Smooth muscle cell (in vitro differentiated cells): ENCODE measurements at regions not wholly inside any gene's neighbourhood (a gene's known extent, or its start where the extent isn't known, plus 50 kb on each side); places are given as distances from the start of the nearest gene placed in this dataset.

Experiments
- DNase-seq: peaks from one replicate; lab custom pipeline; 2025; ENCODE audit not compliant: unreplicated experiment; lab: John Stamatoyannopoulos, UW
- H2AFZ ChIP-seq: fragments of 200-600 bp; sonication (generic); 2 replicates; pipeline ENCODE4 v1.6.0; 2016; ENCODE audit warnings: antibody characterized with exemption, low read depth, mild to moderate bottlenecking
- H3F3A ChIP-seq: fragments of 200-600 bp; sonication (generic); 2 replicates; pipeline ENCODE4 v1.6.0; 2017; ENCODE audit warnings: antibody characterized with exemption, low read depth
- H3K27ac ChIP-seq: fragments of 200-600 bp; sonication (generic); 2 replicates; pipeline ENCODE4 v1.5.1; 2016; ENCODE audit warnings: low read depth, mild to moderate bottlenecking
- H3K27me3 ChIP-seq: fragments of 200-600 bp; sonication (generic); 2 replicates; pipeline ENCODE4 v1.6.1; 2016; ENCODE audit warnings: low read depth, mild to moderate bottlenecking
- H3K36me3 ChIP-seq: fragments of 200-600 bp; sonication (generic); 2 replicates; pipeline ENCODE4 v1.5.1; 2016; ENCODE audit warnings: low read depth
- H3K4me1 ChIP-seq: fragments of 200-600 bp; sonication (generic); 2 replicates; pipeline ENCODE4 v1.5.1; 2016; ENCODE audit warnings: low read depth
- H3K4me2 ChIP-seq: fragments of 200-600 bp; sonication (generic); 2 replicates; pipeline ENCODE4 v1.6.0; 2016; ENCODE audit warnings: mild to moderate bottlenecking
- H3K4me3 ChIP-seq: fragments of 200-600 bp; sonication (generic); 2 replicates; pipeline ENCODE4 v1.5.1; 2016; ENCODE audit warnings: mild to moderate bottlenecking
- H3K79me2 ChIP-seq: fragments of 200-600 bp; sonication (generic); 2 replicates; pipeline ENCODE4 v1.6.0; 2016; ENCODE audit warnings: low read depth, mild to moderate bottlenecking
- H3K9ac ChIP-seq: fragments of 200-600 bp; sonication (generic); 2 replicates; pipeline ENCODE4 v1.6.0; 2016; ENCODE audit warnings: low read depth
- H3K9me3 ChIP-seq: fragments of 200-600 bp; sonication (generic); replicated peaks from 2 replicates; pipeline ENCODE4 v1.5.1; 2016; ENCODE audit warnings: low read depth
- H4K20me1 ChIP-seq: fragments of 200-600 bp; sonication (generic); 2 replicates; pipeline ENCODE4 v1.6.0; 2016; ENCODE audit warnings: low read depth
- CTCF ChIP-seq: fragments of 200-600 bp; sonication (generic); IDR thresholded peaks from 2 replicates; pipeline ENCODE4 v1.5.1; 2017; ENCODE audit warnings: borderline replicate concordance, mild to moderate bottlenecking, antibody characterized with exemption; ENCODE audit not compliant: insufficient read depth, poor library complexity, severe bottlenecking
- WGBS: methylation state at CpG from one replicate; pipeline ENCODE4 v1.1.7; 2016; ENCODE audit warnings: low lambda C conversion rate; 5-methylcytosine and 5-hydroxymethylcytosine counted together

- no peak for TF ChIP-seq CTCF
- Histone ChIP-seq H3K27ac (no peak overlapping the region), H3K4me1 (peaks cover 3% of the 10 kb centered on the region), H2AFZ (no peak overlapping the region), H3F3A (no peaks in the 10 kb centered on the region), H3K79me2 (no peaks in the 10 kb centered on the region), H3K9ac (no peak overlapping the region), H3K27me3 (no peaks in the 10 kb centered on the region), H3K9me3 (no peaks in the 10 kb centered on the region), H3K4me3 (no peak overlapping the region), H4K20me1 (no peaks in the 10 kb centered on the region), H3K4me2 (no peak overlapping the region), H3K36me3 (no peaks in the 10 kb centered on the region)
- DNase-seq: no peak
- 97% methylated on average over 15 of the region's 15 CpGs for WGBS
Measured at GRCh38 chr2:199660167-199660566, 190.8 kb downstream of the FTCDNL1 start.

GRCh38 chr2:199659207-199659606, 191.8 kb downstream of the FTCDNL1 start:
- Histone ChIP-seq H2AFZ (peak overlapping the region; percentile 96), H3K4me2 (peak overlapping the region; percentile 88), H3K27me3 (no peaks in the 10 kb centered on the region), H3K4me1 (peaks cover 3% of the 10 kb centered on the region), H3K27ac (no peak overlapping the region), H3K79me2 (no peaks in the 10 kb centered on the region), H4K20me1 (no peaks in the 10 kb centered on the region), H3K36me3 (no peaks in the 10 kb centered on the region), H3K9ac (no peak overlapping the region), H3F3A (no peaks in the 10 kb centered on the region), H3K4me3 (peak overlapping the region; percentile 53), H3K9me3 (no peaks in the 10 kb centered on the region)
- WGBS: 3% methylated on average over 38 of the region's 39 CpGs
- TF ChIP-seq CTCF: no peak
- DNase-seq: peak; percentile 13

- no peaks in the 10 kb centered on the region for H4K20me1 ChIP-seq
- TF ChIP-seq CTCF: no peak
- no peaks in the 10 kb centered on the region for H3K79me2 ChIP-seq
- H3K36me3 ChIP-seq: no peaks in the 10 kb centered on the region
- H3K4me3 ChIP-seq: no peak overlapping the region
- no peaks in the 10 kb centered on the region for H3K9me3 ChIP-seq
- H3K9ac ChIP-seq: no peak overlapping the region
- no peak for DNase-seq
- H3K4me2 ChIP-seq: no peak overlapping the region
- H3K4me1 ChIP-seq: no peaks in the 10 kb centered on the region
- H2AFZ ChIP-seq: no peak overlapping the region
- no peaks in the 10 kb centered on the region for H3F3A ChIP-seq
- peaks cover 5% of the 10 kb centered on the region for H3K27me3 ChIP-seq
- 78% methylated on average over 2 of the region's 2 CpGs for WGBS
- H3K27ac ChIP-seq: no peak overlapping the region
Measured at GRCh38 chr2:199646439-199646838, 188.7 kb upstream of the SATB2 start.

DNA sequence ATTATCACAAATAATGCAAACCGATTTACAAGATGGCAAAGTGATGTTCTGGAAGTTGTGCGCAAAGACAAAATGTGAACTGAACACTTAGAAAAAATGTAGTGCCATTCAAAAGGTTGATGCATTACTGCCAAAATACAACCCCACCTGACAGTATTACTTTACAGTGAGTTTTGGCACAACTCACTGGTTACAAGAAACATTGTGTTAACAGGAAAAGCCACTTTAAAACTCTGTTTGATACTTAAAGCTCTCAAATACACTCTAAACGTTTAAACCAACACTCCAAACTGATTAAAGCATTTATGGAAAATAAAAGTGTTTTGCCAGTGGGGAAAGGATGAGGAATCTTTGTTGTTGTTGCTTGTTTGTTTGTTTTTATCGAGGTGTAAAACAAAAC, 173.4 kb upstream of the SATB2 start:
- H3K27me3 ChIP-seq: no peaks in the 10 kb centered on the region
- no peak overlapping the region for H3K27ac ChIP-seq
- H2AFZ ChIP-seq: no peak overlapping the region
- 81% methylated on average over 4 of the region's 4 CpGs for WGBS
- TF ChIP-seq CTCF: no peak
- no peaks in the 10 kb centered on the region for H3F3A ChIP-seq
- no peaks in the 10 kb centered on the region for H4K20me1 ChIP-seq
- H3K79me2 ChIP-seq: no peaks in the 10 kb centered on the region
- no peak overlapping the region for H3K4me3 ChIP-seq
- H3K36me3 ChIP-seq: no peaks in the 10 kb centered on the region
- H3K9me3 ChIP-seq: no peaks in the 10 kb centered on the region
- no peak for DNase-seq
- no peaks in the 10 kb centered on the region for H3K4me1 ChIP-seq
- H3K9ac ChIP-seq: no peak overlapping the region
- no peak overlapping the region for H3K4me2 ChIP-seq
